ENCODE measurements at regions not wholly inside any gene's neighbourhood (a gene's known extent, or its start where the extent isn't known, plus 50 kb on each side); places are given as distances from the start of the nearest gene placed in this dataset.

DNA sequence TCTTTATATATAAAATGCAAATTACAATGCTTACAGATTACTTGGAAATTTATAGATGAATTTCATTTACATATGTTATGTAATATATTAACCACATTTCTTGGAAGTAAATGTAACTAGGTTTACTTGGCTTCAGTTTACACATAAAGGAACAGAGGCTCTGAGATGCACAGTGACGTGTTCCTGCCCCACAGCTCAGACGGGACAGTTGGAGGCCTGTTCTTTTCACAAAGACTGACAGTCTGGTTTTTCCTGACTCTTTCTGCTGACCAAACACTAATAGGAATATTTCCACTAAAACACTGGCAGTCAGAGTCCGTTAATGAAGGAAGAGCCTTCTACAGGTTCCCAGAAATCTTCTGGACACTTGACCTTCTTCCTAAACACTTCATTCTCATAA, 336.1 kb downstream of the MFSD1 start:
- no peak for DNase-seq

DNA sequence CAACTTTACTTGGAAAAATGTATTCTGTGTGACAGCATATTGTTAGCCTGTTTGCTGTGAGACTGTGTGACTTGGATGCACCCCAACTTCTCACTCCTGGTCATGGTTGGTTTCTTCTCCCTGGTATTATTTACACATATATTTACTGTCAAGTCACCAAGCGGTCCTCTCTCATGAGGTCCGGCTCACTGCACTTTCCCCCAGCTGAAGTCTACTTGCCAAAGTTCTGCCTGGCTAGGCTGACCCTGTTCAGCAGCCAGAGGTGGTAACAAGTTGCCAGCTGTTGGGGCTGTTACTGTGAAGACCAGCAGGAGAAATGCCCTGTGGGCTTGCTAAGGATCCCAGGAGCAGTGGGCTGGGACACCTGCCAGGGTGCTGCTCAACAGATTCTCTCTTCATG, 337.5 kb downstream of the MFSD1 start:
- no peak for DNase-seq

DNA sequence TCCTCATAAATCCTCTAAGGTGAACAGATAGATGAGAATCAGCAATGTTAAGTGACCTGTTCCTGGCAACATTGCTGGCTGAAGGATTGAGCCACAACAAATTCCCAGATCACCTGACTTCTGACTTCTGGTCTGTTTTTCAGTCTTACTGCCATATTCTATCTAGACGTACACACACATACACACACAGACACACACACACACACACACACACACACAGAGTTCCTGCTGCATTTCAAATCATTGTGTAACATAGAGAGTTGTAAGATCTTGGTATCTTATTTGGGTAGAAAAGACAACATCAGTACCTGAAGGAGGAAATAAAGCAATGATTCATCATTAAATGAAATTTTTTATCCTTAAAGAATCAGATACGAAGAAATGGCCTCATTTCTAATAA, 342.6 kb downstream of the MFSD1 start:
- DNase-seq = no peak

DNA sequence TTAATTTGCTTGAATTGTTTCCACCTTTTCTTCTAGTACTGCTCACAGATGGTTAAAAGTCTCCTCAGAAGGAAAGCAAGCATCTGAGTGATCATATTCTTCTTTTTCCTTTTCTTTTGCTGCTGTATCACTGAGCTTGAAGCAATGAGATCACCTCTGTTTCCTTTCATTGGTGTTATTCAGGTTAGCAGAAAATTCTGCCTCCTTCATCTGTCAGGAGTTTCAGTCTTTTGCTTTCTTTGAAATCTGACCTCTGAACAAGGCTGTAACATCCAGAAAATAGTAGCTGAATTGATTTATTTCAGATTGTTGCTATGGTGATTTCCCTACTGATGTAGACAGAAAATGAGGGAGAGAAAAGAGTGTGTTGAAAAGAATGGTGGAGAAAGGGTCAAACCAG, 343.0 kb downstream of the MFSD1 start:
- DNase-seq = no peak

DNA sequence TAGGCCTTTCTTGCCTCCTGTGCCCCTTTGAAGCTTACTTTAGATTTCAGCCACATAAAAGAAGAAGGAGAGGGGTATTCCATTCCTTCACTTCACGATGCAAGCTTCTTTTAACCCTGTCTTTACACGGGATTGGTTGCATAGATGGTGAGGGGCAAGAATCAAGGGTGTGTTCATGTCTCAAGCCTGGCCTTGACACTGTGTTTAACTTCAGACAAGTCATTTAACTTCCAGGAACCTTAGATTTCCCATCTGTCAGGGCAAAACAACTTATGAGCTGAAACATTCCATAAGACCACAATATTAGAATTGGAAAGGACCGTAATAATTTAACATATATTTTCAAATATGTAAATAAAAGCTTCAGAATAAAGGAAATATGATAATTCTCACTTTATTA, 344.5 kb downstream of the MFSD1 start:
- DNase-seq = no peak

DNA sequence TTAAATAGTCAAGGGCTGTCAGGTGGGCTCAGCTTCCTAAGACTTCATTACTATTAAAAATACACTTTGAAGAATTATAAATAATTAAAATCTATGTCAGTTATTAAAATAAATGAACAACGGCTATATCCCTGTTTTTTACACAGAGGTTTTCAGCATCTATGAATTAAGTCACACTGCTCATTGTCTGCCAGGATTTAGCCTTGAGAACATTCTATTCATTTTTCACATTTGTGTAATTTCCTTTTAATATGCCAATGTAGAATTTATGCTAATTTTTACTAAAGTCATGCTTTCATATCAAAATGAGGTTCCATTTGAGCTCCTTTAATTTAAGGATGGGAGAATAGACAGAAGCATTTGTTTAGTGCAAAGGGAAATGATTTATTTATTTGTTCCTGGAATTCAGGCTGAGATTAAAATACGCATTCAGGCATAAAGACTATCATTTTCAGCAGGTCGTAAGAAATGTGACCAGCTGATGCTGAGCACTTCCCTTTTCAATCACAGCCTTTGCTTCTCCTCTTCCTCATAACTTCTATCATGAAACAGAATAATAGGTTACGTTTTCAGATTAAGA, 345.1 kb downstream of the MFSD1 start:
- no peak for DNase-seq

DNA sequence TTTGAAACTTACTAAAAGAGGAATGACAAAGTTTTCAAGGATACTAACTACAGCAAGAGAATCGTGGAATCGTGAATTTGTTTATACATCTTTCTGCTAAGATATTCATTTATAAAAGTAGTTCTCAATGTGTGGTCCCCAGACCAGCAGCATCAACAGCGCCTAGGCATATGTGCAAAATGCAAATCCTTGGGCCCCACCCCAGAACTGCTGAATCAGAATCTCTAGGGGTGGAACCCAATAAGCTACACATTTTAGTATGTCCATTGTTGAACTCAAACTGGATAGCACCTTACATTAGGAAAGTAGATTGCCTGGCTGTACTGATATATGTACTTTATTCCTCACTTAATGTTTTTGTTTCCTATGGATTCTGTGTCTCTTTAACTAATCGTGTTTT, 346.0 kb downstream of the MFSD1 start:
- no peak for DNase-seq

DNA sequence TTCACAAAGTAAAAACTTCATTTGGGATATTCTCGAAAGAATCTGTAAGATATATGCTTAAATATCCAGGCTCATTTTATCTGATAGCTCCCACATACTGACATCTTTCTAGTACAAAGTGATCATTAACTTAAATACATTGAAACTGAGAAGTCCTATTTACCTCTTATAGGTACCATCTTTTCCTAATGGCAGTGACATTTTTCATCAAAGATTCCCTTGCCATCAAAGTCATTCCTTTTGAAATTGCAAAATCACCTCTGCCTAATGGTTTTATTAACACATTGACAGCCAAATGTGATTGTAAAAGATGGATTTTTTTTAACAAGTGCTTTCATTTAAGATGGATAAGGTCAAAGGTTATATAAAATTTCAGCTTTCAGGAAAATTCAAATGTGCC, 346.6 kb downstream of the MFSD1 start:
- no peak for DNase-seq

DNA sequence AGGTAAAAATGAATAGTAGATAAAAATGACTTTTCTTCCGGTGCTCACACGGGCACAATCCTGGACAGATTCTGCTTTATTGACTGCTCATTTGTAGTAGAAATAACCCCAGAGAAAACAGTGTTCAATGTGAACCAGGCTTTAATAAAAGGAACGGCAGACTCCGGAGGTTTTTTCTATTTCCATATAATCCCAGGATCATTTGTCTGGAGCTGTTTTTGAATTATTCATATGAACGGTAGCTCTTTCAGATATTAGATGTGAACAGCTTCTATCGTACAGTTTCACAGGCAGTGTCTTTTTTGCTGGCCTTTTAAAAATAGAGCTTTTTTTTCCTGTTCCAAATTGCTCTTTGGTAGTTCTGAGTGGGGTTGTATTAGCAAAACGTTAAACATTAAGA, 347.3 kb downstream of the MFSD1 start:
- no peak for DNase-seq

DNA sequence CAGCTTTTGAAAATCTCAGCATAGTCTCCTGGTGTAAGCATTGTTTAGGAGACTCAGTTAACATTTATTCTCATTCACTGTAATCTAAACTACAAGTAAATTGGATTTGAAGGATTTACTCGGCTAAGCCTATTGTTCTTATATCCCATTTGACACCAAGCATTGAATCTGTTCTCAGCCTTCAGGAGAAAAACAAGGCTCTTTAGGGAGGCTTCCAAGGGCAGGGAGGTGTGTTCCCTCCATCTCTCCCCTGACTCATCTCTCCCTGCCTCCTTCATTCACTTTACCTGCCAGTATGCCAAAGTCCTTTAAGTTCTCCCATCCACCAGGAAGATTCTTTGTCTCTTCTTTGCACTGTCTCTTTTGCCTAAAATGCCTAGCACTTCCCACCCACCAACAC, 347.8 kb downstream of the MFSD1 start:
- DNase-seq = no peak

DNA sequence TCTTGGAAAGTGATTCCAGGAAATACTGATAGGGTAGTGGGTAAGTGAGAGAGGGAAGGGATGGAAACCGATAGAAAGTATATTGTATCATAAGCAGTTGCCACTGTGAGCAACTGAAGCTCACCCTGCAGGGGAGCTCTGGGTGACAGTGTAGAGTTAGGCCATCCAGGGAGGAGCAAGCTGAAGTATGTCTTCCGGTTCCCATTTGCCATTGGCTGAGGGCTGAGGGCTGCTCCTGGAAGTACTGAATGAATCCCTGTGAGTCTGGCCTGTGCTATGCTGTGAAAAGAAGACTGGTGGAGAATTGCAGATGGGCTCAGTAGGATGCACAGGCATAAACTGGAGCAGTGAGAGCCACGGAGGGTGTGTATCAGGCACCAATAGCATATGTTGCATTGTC, 348.3 kb downstream of the MFSD1 start:
- no peak for DNase-seq

DNA sequence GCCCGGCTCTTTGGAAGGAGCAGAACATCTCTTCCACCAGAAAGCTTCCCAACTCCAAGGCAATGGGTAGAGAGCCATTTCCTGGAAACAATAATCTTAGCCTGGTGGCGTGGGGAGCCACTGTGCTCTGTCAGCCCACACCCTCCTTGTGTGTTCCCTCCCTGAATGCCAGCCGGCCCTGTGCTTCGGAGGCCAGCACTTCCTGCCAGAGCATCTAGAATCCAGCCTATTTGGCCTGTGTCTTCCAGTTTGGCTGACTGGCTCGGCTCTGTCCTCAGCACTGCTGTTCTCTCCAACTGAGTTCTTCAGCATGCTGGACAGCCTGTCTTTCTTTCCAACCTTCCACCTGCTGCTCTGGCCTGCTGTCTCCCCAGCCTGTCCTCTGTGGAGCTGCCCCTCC, 349.3 kb downstream of the MFSD1 start:
- no peak for DNase-seq

DNA sequence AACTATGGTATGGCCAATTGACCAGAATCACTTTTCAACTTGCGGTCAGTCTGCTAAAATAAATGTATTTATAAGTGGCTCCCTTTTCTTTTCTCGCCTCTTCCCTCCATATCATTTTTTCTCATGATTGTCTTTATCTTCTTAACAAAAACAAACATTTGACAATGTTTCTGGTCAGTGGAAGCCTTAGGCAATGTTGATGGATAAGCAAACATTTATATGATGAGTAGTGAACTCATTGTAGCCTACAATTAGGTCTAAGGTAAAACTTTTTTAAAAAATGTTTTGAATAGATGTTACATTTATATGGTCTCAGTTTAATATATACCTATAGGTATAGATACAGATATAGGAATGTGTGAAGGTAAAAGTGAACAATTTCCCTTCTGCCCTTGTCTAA, 355.4 kb downstream of the MFSD1 start:
- no peak for DNase-seq

DNA sequence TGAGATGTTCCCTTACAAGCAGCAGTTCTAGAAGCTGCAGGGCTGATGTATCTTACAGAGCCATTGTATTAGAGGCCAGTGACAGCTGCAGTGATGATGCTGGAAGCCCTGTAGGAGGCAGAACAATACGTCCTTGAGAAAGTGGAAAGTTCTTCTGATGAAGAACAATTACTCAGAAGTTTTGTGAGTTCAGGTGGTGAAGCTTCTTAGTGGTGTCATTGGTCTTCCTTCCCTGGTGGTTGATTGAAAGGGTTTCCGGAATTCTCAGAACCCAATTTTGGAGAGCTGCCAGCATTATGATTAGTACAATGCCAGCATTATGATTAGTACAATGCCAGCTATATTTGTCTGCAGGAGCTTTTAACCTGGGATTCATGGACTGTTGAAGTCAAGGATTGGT, 356.4 kb downstream of the MFSD1 start:
- DNase-seq = no peak

DNA sequence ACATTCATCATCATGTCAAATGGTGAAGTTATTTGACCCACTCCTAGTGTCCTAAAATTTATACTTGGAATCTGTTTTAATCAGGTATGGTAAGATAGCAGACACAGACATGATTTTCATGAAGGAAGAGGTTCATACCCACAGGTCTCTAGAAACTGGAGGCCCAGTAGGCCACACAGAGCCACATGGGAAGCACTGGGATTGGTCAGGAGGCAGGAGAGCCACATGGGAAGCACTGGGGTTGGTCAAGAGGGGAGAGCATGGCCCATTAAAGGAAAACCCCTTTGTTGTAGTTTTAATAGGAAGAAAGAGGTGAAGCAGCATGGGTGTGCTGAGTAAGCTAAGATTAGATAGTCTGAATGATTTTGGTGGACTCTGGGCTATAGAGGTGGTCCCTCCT, 356.9 kb downstream of the MFSD1 start:
- no peak for DNase-seq

DNA sequence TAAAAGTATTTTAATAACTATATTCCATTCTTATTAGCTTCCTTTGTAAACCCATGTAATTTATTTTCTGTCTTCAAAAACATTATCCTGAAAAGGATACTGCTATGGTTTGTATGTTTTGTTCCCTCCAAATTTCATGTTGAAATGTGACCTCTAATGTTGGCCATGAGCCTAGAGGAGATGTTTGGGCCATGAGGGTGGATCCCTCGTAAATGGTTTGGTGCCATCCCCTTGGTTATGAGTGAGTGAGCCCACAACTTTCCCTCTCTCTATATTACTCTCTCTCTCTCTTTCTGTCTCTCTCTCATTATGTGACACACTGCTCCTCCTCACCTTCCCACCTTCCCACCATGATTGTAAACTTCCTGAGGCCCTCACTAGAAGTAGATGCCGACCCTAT, 357.7 kb downstream of the MFSD1 start:
- DNase-seq = no peak

DNA sequence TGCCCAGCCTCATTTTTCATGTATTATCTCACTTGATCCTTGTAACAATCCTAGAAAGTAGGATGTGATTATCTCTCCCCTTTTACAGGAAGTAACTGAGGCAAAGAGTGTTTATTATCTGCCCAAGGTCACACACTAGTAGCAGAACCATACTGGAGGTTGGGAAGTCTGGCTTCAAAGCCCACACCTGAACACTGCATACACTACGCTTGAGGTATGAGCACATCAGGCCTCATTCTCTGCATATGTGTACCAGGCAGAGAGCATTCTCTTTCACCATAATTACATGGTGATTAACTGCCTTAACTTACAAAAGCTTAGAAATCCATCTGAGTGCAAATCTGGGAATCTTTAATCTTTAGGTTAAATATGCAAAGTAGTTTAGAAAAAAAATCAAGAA, 361.8 kb downstream of the MFSD1 start:
- no peak for DNase-seq

DNA sequence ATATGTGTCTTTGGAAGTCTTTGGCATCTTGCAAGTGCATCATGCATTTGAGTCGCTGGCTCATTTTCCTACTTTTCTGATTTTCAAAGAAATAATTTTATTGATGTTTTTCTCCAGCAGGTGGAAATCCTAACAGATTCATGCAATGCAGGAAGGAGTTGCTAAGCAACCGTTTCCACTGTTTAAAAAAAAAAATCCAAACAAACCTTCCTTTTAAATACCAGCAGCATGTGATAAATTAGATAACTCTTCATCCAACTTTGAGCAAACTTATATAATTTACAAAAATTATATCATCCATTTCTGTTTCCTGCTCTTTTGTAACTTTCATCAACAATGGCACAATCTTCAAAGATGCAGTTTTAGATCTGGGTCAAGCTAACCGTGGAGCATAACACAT, 364.1 kb downstream of the MFSD1 start:
- no peak for DNase-seq

DNA sequence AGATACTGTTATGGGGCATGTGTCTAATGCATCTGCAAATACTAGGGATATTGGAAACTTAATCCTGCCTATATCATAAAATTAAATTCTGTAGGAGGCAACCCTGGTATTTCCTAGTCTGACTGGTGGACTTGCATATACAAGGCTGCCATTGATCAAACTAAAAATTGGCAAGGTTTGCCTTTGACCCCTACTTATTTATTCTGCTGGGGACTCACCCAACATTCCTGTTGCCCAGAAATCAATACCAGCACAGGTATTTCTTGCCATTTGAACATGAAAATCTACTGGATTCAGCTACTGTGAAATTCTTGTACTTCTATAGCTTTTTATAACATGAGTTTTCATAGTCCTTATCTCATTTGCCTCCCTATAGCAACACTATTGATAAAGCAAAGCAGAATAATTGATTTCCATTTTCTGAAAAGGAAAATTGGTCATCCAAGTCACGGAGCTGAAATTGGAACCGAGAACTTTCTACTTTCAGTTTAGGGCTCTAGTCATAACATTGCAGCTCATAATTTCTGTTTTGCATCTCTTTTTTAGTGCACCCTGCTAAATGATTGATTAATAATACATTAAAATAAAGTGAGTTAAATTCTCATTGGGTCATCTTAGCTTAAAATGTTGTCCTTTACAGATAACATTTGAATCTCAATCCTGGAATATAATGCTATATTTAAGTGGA, 365.2 kb downstream of the MFSD1 start:
- DNase-seq = no peak

DNA sequence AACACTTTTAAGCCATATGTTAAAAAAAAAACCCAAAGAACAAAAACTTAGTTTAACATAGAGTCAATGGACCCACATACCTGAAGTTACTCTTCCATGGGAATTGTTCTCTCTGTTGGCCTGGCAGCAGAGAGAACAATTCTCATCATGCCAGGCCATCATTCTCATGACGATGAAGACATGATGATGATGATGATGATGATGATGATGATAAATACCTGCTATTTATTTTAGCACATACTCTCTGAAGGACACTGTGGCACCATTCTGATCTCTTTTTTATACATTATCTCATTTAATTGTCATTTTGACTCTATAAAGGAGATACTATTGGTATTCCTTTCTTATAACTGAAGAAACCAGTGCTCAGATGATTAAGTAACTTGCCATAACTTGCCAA, 366.9 kb downstream of the MFSD1 start:
- DNase-seq = no peak

DNA sequence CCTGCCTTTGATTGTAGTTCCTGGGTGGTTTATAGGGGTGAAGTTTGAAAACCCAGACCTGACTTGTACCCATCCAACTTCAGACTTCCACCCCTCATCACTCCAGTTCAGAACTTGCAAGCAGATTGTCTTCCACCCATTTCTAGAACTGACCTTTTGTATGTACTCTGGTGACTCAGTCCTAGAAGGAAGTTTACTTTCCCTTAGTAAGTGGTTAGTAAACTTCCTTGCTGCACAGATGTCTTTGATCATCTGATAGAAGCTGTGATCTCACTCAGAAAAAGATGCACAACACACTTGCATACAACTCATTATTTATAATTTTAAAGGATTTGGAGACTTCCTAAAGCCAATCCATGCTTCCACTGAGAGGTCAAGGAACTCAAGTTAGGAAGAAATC, 368.0 kb downstream of the MFSD1 start:
- DNase-seq = no peak

DNA sequence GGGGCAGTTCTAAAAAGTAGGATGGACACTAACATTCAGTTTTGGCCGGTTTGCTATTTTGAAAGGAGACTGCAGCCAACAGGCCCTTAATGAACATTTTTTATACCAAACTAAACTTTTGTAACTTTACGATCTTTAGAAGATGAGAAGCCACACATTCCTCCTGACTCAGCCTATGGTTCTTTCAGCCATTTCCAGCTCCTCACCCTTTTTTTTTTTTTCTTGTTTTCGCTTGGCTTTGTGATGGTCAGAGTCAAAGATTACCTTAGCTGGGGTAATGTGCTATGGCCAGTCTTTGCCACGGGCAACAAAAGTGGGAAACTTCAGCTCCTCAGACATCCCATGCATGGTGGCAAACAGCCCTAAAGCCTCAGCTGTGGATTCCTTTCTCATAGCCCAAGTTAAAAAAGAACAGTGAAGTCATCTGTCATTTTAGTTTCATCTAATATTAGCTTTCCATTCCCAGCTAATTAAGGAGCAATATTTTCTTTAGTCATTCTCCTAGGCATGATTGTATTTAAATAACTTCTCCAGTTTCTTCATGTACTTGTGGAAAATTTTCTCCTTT, 368.7 kb downstream of the MFSD1 start:
- no peak for DNase-seq

DNA sequence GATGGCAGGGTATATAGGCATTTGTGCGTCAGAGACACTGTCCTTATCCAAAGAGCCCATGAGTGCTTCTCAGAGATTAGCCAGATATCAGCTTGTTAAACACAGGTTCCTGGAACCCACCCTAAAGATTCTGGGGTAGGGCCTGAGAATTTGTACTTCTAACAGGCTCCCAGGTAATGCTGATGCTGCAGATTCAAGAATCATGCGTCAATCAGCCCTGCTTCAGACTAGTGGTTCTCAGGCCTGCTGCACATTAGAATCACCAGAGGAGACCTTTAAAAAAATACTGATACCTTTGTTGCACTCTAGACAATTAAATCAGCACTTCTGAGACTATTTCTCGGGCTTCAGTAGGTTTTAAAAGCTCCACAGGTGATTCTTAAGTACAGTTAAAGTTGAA, 369.5 kb downstream of the MFSD1 start:
- DNase-seq = no peak

DNA sequence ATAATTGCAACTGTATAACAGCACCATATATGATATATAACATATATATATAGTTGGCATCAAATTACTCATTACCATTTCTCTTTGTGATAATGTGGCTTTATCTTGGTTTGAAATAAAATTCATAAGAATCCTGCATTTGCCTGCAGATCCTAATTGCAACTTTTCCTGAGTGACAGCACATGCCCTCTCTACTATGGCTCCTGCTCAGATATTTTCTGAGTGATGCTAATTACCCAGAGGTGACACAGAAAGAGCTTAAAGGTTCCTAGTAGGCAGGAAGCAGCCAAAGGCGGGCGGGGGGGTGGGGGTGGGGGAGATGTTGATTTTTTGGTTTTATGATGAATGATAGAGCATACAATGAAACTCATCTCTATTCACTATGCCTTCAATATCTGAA, 370.6 kb downstream of the MFSD1 start:
- DNase-seq = no peak

Measured in NCI-H1436 (cell line).